MM.1S (cell line): ENCODE measurements at regions not wholly inside any gene's neighbourhood (a gene's known extent, or its start where the extent isn't known, plus 50 kb on each side); places are given as distances from the start of the nearest gene placed in this dataset.

ENCODE experiments used
- CTCF ChIP-seq: fragments of 300-600 bp; sonication (generic); IDR thresholded peaks from 2 replicates; pipeline ENCODE4 v1.5.1; 2016; ENCODE audit warnings: antibody characterized with exemption, low read length, mixed read lengths
- EZH2 ChIP-seq: fragments of 300-600 bp; sonication (generic); optimal IDR thresholded peaks from 2 replicates; pipeline ENCODE3; 2017; ENCODE audit warnings: low read depth, mild to moderate bottlenecking, antibody characterized with exemption, low read length, mixed read lengths

- TF ChIP-seq CTCF: no peak
- TF ChIP-seq EZH2: no peak
These were observed 101.2 kb upstream of the KLF3 start for GRCh38 chr4:38562751-38563198.
